Transverse colon (tissue), 4 donors: ENCODE measurements at regions not wholly inside any gene's neighbourhood (a gene's known extent, or its start where the extent isn't known, plus 50 kb on each side); places are given as distances from the start of the nearest gene placed in this dataset.

Experiments used
- EP300 ChIP-seq: sonication (generic); formaldehyde crosslinking; IDR thresholded peaks from one replicate; pipeline ENCODE4 v1.6.1; 2017; ENCODE audit warnings: antibody characterized with exemption, low read depth
- POLR2A ChIP-seq: fragments of 450-650 bp; IDR thresholded peaks from one replicate; pipeline ENCODE4 v1.6.1; 2016; ENCODE audit warnings: antibody characterized with exemption, mild to moderate bottlenecking, moderate library complexity
- POLR2AphosphoS5 ChIP-seq, 3 donors: sonication (generic); formaldehyde crosslinking; IDR thresholded peaks; one replicate each; pipeline ENCODE4 v1.6.1; 2016; ENCODE audit warnings: antibody characterized with exemption in 3 of 3
- TF ChIP-seq, protein P1 (sequence below), 5 experiments: fragments of 200-600 bp in 3 of 5; fragments of 450-650 bp in 2 of 5; sonication (generic) in 3 of 5; IDR thresholded peaks; 1 replicate in 2 of 5; 2 replicates in 3 of 5; pipeline ENCODE4 v1.5.1; 2016 to 2017; ENCODE audit warnings: antibody characterized with exemption in 5 of 5, inconsistent platforms in 3 of 5, mild to moderate bottlenecking in 2 of 5, moderate library complexity in 1 of 5

DNA sequence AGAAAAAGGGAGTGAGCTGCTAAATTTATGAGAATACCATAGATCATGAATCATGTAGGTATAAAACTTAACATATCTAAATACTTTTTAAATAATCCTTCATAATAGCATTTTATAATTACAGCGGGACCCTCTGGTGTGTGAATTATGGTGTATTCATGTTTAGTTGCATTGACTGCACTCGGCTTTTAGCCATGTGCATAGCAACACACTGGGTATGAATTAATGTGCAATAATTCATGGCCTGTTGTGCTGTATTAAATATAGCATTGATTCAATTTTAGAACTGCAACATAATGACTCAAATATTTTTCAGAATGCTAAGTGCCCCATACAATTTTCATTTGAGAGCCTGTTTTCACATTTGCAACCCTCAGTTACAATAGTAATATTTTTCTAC, 249.6 kb upstream of the G2E3 start:
- TF ChIP-seq, protein P1, sequence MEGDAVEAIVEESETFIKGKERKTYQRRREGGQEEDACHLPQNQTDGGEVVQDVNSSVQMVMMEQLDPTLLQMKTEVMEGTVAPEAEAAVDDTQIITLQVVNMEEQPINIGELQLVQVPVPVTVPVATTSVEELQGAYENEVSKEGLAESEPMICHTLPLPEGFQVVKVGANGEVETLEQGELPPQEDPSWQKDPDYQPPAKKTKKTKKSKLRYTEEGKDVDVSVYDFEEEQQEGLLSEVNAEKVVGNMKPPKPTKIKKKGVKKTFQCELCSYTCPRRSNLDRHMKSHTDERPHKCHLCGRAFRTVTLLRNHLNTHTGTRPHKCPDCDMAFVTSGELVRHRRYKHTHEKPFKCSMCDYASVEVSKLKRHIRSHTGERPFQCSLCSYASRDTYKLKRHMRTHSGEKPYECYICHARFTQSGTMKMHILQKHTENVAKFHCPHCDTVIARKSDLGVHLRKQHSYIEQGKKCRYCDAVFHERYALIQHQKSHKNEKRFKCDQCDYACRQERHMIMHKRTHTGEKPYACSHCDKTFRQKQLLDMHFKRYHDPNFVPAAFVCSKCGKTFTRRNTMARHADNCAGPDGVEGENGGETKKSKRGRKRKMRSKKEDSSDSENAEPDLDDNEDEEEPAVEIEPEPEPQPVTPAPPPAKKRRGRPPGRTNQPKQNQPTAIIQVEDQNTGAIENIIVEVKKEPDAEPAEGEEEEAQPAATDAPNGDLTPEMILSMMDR (IDR thresholded peaks at IDR 0.05): no peak
- TF ChIP-seq POLR2A: no peak
- TF ChIP-seq POLR2AphosphoS5 (IDR thresholded peaks at IDR 0.05): no peak
- TF ChIP-seq EP300: no peak
